Heart left ventricle (tissue), 16 donors: ENCODE measurements at regions not wholly inside any gene's neighbourhood (a gene's known extent, or its start where the extent isn't known, plus 50 kb on each side); places are given as distances from the start of the nearest gene placed in this dataset.

Experiments
- ATAC-seq, 4 donors: fragments of 200-7000 bp; cut with Tn5 transposase; one replicate each; pipeline ENCODE4 v1.9.1; 2020 to 2022; ENCODE audit warnings: moderate library complexity in 4 of 4, mild to moderate bottlenecking in 3 of 4, moderate number of reproducible peaks in 1 of 4
- DNase-seq, 5 donors: peaks; one replicate each; pipeline ENCODE4 v3.0.0-alpha.2; 2020
- H3K27ac ChIP-seq, 12 donors: fragments of 200-600 bp; sonication (generic) in 4 of 12; one replicate each; pipeline versions ENCODE4 v1.5.0 to v1.8.0; 2016 to 2022; ENCODE audit warnings: mild to moderate bottlenecking in 2 of 12
- H3K27me3 ChIP-seq, 9 donors: fragments of 200-600 bp; sonication (generic) in 2 of 9; one replicate each; pipeline versions ENCODE4 v1.5.1 to v1.8.0; 2016 to 2022; ENCODE audit warnings: mild to moderate bottlenecking in 3 of 9
- H3K36me3 ChIP-seq, 9 donors: fragments of 200-600 bp; sonication (generic) in 2 of 9; one replicate each; pipeline versions ENCODE4 v1.5.0 to v1.8.0; 2018 to 2022; ENCODE audit warnings: mild to moderate bottlenecking in 2 of 9
- H3K4me1 ChIP-seq, 12 donors: fragments of 200-600 bp; sonication (generic) in 4 of 12; one replicate each; pipeline versions ENCODE4 v1.5.0 to v1.8.0; 2016 to 2022; ENCODE audit warnings: mild to moderate bottlenecking in 3 of 12
- H3K4me3 ChIP-seq, 12 donors: fragments of 200-600 bp; sonication (generic) in 4 of 12; one replicate each; pipeline versions ENCODE4 v1.5.0 to v1.8.0; 2017 to 2022; ENCODE audit warnings: mild to moderate bottlenecking in 9 of 12, moderate library complexity in 4 of 12
- H3K9me3 ChIP-seq, 12 donors: fragments of 200-600 bp; sonication (generic) in 4 of 12; one replicate each; pipeline versions ENCODE4 v1.5.0 to v1.8.0; 2016 to 2022; ENCODE audit warnings: mild to moderate bottlenecking in 1 of 12
- POLR2A ChIP-seq, 2 donors: fragments of 450-650 bp; IDR thresholded peaks; one replicate each; pipeline ENCODE4 v1.6.1; 2017; ENCODE audit warnings: antibody characterized with exemption in 2 of 2, mild to moderate bottlenecking in 2 of 2, moderate library complexity in 2 of 2
- WGBS, 4 donors: extraction: QIAGEN DNeasy Blood & Tissue Kit in 2 of 4; methylation state at CpG; one replicate each; pipeline versions ENCODE4 v1.1.5 to v1.1.7; 2013 to 2018; 5-methylcytosine and 5-hydroxymethylcytosine counted together
- intact Hi-C, 10 donors: fragments of 100-400 bp; cut with DNase I; formaldehyde crosslinking; loops; one replicate each; pipeline versions ENCODE4 v1.11.1 to v1.14.2; 2022
- TF ChIP-seq, protein P1 (sequence below), 12 donors: fragments of 200-600 bp; sonication (generic) in 4 of 12; IDR thresholded peaks; one replicate each; pipeline versions ENCODE4 v1.5.0 to v1.8.0; 2018 to 2022; ENCODE audit warnings: antibody characterized with exemption in 12 of 12, mild to moderate bottlenecking in 5 of 12
- donor health status: ischemic (EF 13 %, LVEDD 7.1; RV severe dilation, severe dysfunction).
- donor health status: healthy with polysubstance abuse.
- donor health status: DM: no; HTN: yes; CAD: no.
- donor health status: DM: no; HTN: no; CAD: no.
- donor health status: ischemic (EF 25% LVEDD 6.9; RV normal size, moderate dysfunction).
- donor health status: ischemic (EF 25% LVEDD 5.7; RV mildly dilated, moderate dysfunction).
- donor health status: healthy.
- donor health status: DM: yes; HTN: yes; CAD: no.
- donor health status: ischemic (EF 35%, LVEDD 5.7; RV mildly dilated, moderate dysfunction).
- donor health status: nonischemic (EF 11% LVEDD 7.7; RV severe dilation, severe dysfunction).
- donor health status: DM: yes; HTN: yes; CAD: no.
- donor health status: PGD.
- donor health status: ischemic (EF 29% LVEDD 5.4; RV normal size, mild dysfunction).
- donor health status: nonischemic (EF 23%, LVEDD 6.1; RV moderate dilation, normal function).

DNA sequence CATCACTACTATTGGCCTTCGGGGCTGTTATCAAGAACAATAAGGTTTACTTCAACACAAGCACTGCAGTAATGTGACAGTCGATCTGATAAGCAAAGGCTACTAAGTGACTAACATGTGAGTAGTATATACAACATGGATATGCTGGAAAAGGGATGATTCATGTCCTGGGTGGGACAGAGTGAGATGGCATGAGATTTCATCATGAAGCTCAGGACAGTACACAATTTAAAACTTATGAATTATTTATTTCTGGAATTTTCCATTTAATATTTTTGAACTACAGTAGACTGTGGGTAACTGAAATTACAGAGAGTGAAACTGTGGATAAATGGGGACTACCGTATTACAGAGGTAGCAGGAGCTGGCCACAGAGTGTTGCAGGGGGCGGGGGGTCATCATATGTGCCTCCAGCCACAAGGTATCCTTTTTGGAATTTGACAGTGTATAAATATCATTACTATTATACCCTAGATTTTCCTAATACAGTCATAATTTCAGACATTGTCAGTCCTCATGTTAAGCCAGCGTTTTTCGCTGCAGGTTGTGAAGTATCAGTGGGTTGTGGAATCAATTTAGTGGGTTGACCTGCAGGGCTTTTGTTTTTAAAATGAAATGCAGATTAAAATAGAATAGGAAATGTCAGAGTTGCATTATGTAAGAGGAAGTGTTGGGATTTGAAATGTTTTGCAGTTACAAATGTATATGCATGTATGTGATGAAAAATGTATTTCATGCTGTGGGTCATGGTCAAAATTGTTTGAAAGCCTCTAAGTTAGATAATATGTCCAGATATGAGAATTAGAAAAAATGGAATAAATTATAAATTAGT is 148.0 kb upstream of the NUDT4 start:
- no peak for TF ChIP-seq POLR2A (IDR thresholded peaks at IDR 0.05)
- Histone ChIP-seq H3K36me3 (no peaks in the 10 kb centered on the region), H3K4me3 (no peak overlapping the region), H3K27me3 (no peaks in the 10 kb centered on the region), H3K27ac (no peak overlapping the region), H3K9me3 (peaks cover 0 to 15% (median 3%) of the 10 kb centered on the region in 12 donors), H3K4me1 (peaks cover 0 to 15% (median 0%) of the 10 kb centered on the region in 12 donors)
- 77 to 81% (median 77%) methylated on average over 6 of the region's 6 CpGs for WGBS, 4 donors
- no peak for ATAC-seq
- intact Hi-C loops, result no loop called here
- no peak for DNase-seq

DNA sequence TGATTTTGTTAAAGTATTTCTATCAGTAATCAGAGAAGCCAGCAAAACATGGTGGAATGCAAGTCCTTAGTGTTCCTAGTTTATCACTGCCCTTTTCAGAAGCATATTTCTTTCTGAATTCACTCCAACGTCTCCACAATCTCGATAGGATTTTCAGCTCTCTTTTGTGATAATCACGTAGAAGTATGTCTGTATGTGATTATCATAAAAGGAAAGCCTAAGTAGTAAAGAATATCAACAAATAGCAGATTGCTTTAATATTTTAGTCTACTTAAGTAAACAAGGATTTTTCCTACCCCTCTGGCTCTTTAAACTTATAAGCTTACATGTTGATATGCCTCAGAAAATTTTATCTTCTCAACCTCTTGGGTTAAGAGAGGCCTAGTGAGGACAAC is 147.4 kb upstream of the NUDT4 start:
- DNase-seq (no peak), ATAC-seq (no peak)
- WGBS, 4 donors, result 25 to 35% (median 29%) methylated on average over 3 of the region's 3 CpGs
- intact Hi-C loops, result no loop called here
- H3K4me1 ChIP-seq, result peaks cover 0 to 15% (median 0%) of the 10 kb centered on the region in 12 donors
- no peaks in the 10 kb centered on the region for H3K36me3 ChIP-seq
- H3K9me3 ChIP-seq, result peaks cover 0 to 17% (median 3%) of the 10 kb centered on the region in 12 donors
- no peak for TF ChIP-seq POLR2A (IDR thresholded peaks at IDR 0.05)
- TF ChIP-seq, protein P1, sequence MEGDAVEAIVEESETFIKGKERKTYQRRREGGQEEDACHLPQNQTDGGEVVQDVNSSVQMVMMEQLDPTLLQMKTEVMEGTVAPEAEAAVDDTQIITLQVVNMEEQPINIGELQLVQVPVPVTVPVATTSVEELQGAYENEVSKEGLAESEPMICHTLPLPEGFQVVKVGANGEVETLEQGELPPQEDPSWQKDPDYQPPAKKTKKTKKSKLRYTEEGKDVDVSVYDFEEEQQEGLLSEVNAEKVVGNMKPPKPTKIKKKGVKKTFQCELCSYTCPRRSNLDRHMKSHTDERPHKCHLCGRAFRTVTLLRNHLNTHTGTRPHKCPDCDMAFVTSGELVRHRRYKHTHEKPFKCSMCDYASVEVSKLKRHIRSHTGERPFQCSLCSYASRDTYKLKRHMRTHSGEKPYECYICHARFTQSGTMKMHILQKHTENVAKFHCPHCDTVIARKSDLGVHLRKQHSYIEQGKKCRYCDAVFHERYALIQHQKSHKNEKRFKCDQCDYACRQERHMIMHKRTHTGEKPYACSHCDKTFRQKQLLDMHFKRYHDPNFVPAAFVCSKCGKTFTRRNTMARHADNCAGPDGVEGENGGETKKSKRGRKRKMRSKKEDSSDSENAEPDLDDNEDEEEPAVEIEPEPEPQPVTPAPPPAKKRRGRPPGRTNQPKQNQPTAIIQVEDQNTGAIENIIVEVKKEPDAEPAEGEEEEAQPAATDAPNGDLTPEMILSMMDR (IDR thresholded peaks at IDR 0.05), result no peak
- no peaks in the 10 kb centered on the region for H3K27me3 ChIP-seq
- H3K27ac ChIP-seq, result no peak overlapping the region
- H3K4me3 ChIP-seq, result no peak overlapping the region

DNA sequence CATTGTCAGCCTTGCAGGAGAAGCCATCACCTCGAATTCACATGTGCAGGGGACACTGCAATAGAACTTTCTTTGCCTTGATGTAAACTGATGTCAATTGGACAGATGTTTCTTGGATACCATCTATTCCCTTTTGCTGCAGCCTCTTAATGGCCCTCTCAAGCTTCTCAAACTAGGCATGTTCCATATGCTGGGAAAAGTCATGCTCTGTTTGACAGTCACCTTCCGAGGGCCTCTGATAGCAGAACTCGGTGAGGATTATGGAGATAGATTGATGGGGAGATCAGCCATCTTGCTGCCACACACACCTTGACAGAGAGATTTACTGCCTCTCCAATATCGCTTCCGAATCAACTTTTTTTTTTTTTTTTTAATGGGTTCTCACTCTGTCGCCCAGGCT is 145.8 kb upstream of the NUDT4 start:
- Histone ChIP-seq H3K4me1 (peaks cover 0 to 15% (median under 1%) of the 10 kb centered on the region in 12 donors), H3K9me3 (peaks cover 0 to 24% (median 6%) of the 10 kb centered on the region in 12 donors), H3K4me3 (no peak overlapping the region), H3K27me3 (no peaks in the 10 kb centered on the region), H3K36me3 (no peaks in the 10 kb centered on the region), H3K27ac (no peak overlapping the region)
- ATAC-seq, result no peak
- WGBS, 4 donors, result 91 to 96% (median 92%) methylated on average over 6 of the region's 6 CpGs
- no peak for TF ChIP-seq POLR2A (IDR thresholded peaks at IDR 0.05)
- TF ChIP-seq, protein P1 (IDR thresholded peaks at IDR 0.05), result no peak
- no peak for DNase-seq
- intact Hi-C loops, result no loop called here

GRCh38 chr12:93234641-93235040 is 143.1 kb upstream of the NUDT4 start:
- 33 to 44% (median 37%) methylated on average over 1 of the region's 1 CpG for WGBS, 4 donors
- Histone ChIP-seq H3K4me1 (peaks cover 0 to 9% (median 2%) of the 10 kb centered on the region in 12 donors), H3K27me3 (no peaks in the 10 kb centered on the region), H3K36me3 (no peaks in the 10 kb centered on the region), H3K9me3 (peaks cover 0 to 26% (median 3%) of the 10 kb centered on the region in 12 donors), H3K27ac (no peak overlapping the region), H3K4me3 (no peak overlapping the region)
- TF ChIP-seq POLR2A (IDR thresholded peaks at IDR 0.05), result no peak
- TF ChIP-seq, protein P1 (IDR thresholded peaks at IDR 0.05), result no peak
- peak in 1 of 5 donors; percentile 62 for DNase-seq
- peak in 1 of 4 donors; percentile 44 for ATAC-seq
- intact Hi-C loops, result loop anchor here in 1 of 10 donors (5.0 kb wide), 1 partner anchor 47 kb away; no protein-coding TSS in a partner anchor
